ENCODE measurements at regions not wholly inside any gene's neighbourhood (a gene's known extent, or its start where the extent isn't known, plus 50 kb on each side); places are given as distances from the start of the nearest gene placed in this dataset.

GRCh38 chr5:116702776-116703175, 128.2 kb upstream of the SEMA6A start:
- no peak for TF ChIP-seq CTCF (IDR thresholded peaks at IDR 0.05; ENCODE audit: low read length)
- no peak for TF ChIP-seq EZH2phosphoT487 (IDR thresholded peaks at IDR 0.05; ENCODE audit: low read length)
- TF ChIP-seq EZH2 (optimal IDR thresholded peaks at IDR 0.05; ENCODE audit: low read depth, low read length) = no peak
